ENCODE measurements at regions not wholly inside any gene's neighbourhood (a gene's known extent, or its start where the extent isn't known, plus 50 kb on each side); places are given as distances from the start of the nearest gene placed in this dataset.

- TF ChIP-seq CTCF (IDR thresholded peaks at IDR 0.05) (no peak), POLR2A (IDR thresholded peaks at IDR 0.05) (no peak)
Measured at GRCh38 chr9:81397481-81398381, 291.6 kb downstream of the TLE1 start.

Data from transverse colon (tissue), 3 donors.